A549 (cell line): ENCODE measurements at regions not wholly inside any gene's neighbourhood (a gene's known extent, or its start where the extent isn't known, plus 50 kb on each side); places are given as distances from the start of the nearest gene placed in this dataset.

Experiments used
- CHD2 ChIP-seq: fragments of 150-350 bp; IDR thresholded peaks from 2 replicates; pipeline ENCODE4 v1.6.1; 2014; ENCODE audit warnings: low read length; ENCODE audit not compliant: partially characterized antibody
- EP300 ChIP-seq, 2 experiments: fragments of >200 bp; sonication (Bioruptor Twin); formaldehyde crosslinking; IDR thresholded peaks; 2 replicates in 1 of 2; 3 replicates in 1 of 2; pipeline ENCODE4 v1.6.1; 2016 to 2017
- ESRRA ChIP-seq: fragments of 150-350 bp; IDR thresholded peaks from 2 replicates; pipeline ENCODE4 v1.6.1; 2014; ENCODE audit warnings: mild to moderate bottlenecking, low read length, borderline replicate concordance
- FOSL2 ChIP-seq, 2 experiments: fragments of 450-650 bp in 1 of 2; fragments of >200 bp in 1 of 2; sonication (Bioruptor Twin) in 1 of 2; formaldehyde crosslinking; IDR thresholded peaks; 2 replicates each; pipeline versions ENCODE4 v1.5.0 to v1.6.1; 2016 to 2020; ENCODE audit warnings: mild to moderate bottlenecking in 1 of 2, moderate library complexity in 1 of 2
- MAZ ChIP-seq: fragments of 150-350 bp; IDR thresholded peaks from 2 replicates; pipeline ENCODE4 v1.6.1; 2014; ENCODE audit warnings: antibody characterized with exemption, low read depth, low read length, borderline replicate concordance
- SMC3 ChIP-seq: fragments of >200 bp; sonication (Bioruptor Twin); formaldehyde crosslinking; IDR thresholded peaks from 3 replicates; pipeline ENCODE4 v1.6.1; 2018; ENCODE audit warnings: inconsistent platforms
- TF ChIP-seq, protein P1 (sequence below): fragments of >200 bp; sonication (Bioruptor Twin); formaldehyde crosslinking; IDR thresholded peaks from 3 replicates; pipeline ENCODE4 v1.5.1; 2016
- TF ChIP-seq, protein P2 (sequence below): fragments of 150-350 bp; IDR thresholded peaks from 2 replicates; pipeline ENCODE4 v1.6.1; 2014; ENCODE audit warnings: low read depth, mild to moderate bottlenecking, low read length

DNA sequence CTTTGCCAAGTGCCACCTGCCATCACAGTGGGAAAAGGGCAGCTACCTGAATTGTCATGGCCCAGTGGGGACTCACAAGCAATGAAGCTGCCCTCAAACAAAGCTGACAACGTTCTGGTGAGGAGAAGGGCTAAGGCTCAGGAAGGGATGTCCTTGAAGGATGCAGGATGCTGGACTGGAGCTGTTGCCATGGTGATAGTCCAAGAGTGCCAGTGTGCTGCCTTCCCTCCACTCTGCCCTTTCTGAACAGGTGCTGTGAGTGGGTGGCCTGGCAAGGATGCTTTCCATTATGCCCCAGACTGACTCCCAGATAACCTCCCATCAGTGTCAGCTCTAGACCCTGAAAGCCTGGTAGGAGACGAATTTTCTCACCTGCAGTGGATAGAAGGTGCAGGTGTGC lies 137.8 kb upstream of the GYPC start:
- no peak for TF ChIP-seq CHD2
- TF ChIP-seq, protein P1, sequence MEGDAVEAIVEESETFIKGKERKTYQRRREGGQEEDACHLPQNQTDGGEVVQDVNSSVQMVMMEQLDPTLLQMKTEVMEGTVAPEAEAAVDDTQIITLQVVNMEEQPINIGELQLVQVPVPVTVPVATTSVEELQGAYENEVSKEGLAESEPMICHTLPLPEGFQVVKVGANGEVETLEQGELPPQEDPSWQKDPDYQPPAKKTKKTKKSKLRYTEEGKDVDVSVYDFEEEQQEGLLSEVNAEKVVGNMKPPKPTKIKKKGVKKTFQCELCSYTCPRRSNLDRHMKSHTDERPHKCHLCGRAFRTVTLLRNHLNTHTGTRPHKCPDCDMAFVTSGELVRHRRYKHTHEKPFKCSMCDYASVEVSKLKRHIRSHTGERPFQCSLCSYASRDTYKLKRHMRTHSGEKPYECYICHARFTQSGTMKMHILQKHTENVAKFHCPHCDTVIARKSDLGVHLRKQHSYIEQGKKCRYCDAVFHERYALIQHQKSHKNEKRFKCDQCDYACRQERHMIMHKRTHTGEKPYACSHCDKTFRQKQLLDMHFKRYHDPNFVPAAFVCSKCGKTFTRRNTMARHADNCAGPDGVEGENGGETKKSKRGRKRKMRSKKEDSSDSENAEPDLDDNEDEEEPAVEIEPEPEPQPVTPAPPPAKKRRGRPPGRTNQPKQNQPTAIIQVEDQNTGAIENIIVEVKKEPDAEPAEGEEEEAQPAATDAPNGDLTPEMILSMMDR, result no peak
- TF ChIP-seq MAZ, result no peak
- TF ChIP-seq, protein P2, sequence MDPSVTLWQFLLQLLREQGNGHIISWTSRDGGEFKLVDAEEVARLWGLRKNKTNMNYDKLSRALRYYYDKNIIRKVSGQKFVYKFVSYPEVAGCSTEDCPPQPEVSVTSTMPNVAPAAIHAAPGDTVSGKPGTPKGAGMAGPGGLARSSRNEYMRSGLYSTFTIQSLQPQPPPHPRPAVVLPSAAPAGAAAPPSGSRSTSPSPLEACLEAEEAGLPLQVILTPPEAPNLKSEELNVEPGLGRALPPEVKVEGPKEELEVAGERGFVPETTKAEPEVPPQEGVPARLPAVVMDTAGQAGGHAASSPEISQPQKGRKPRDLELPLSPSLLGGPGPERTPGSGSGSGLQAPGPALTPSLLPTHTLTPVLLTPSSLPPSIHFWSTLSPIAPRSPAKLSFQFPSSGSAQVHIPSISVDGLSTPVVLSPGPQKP, result no peak
- TF ChIP-seq FOSL2 (IDR thresholded peaks at IDR 0.05), result no peak
- TF ChIP-seq FOSL2 (CRISPR knock-in tag; IDR thresholded peaks at IDR 0.05), result no peak
- no peak for TF ChIP-seq SMC3
- no peak for TF ChIP-seq ESRRA
- no peak for TF ChIP-seq EP300 (IDR thresholded peaks at IDR 0.05)
